ENCODE measurements at regions not wholly inside any gene's neighbourhood (a gene's known extent, or its start where the extent isn't known, plus 50 kb on each side); places are given as distances from the start of the nearest gene placed in this dataset.

DNA sequence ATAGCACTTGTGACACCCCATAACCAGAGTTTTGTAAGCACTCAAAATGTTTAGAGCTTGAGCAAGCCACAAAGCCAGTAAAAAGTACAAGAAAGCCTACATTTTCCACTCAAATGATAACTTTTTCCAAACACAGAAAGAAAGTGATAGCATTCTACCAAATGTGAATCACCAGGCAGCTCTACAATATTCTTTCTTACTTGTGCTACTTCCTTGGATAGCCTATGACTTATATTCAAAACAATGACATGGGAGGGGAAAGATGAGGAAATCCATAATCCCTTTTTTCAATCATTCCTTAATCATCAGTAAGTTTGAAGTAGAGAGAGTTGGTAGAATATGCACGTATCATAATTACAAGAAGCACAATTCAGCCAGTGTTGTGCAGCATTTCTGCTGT is 650.8 kb upstream of the PCDH9 start:
- no peaks in the 10 kb centered on the region for H3K9me3 ChIP-seq
- CTCF ChIA-PET: no interaction called here
- ATAC-seq (no peak), DNase-seq (ENCODE audit: low read depth in 1 of 2, low spot score in 1 of 2) (no peak), FAIRE-seq (no peak)
- no peaks in the 10 kb centered on the region for H3K4me1 ChIP-seq
- POLR2A ChIA-PET: no interaction called here
- 35% methylated on average over 1 of the region's 1 CpG for WGBS (ENCODE audit: missing lambda C conversion rate)
- TF ChIP-seq KDM1A (IDR thresholded peaks at IDR 0.05; ENCODE audit: low read depth) (no peak), EHMT2 (IDR thresholded peaks at IDR 0.05; ENCODE audit: low read depth) (no peak), CHD4 (IDR thresholded peaks at IDR 0.05; ENCODE audit: borderline replicate concordance) (no peak)
- H3K4me3 ChIP-seq: no peak overlapping the region
- H3K27ac ChIP-seq: no peak overlapping the region
- H3K4me2 ChIP-seq: no peak overlapping the region

DNA sequence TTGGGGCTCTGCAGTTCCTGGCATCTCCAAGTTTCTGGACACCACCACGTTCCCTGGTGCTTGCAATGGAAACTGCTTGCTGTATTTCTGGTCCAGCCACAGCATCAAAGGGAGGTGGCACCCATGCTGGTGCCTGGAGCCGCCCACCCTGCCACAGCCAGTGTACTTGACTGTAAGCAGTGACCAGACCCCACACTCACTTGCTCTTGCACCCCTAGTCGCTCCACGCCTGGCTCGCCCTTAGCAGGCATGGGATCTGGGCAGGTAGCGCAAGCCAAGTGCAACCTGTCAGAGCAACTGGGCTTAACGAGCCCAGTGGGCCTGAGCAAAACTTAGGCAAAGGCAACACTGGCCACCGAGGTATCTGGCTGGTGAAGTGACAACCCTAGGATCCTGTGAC is 648.2 kb upstream of the PCDH9 start:
- Histone ChIP-seq H3K4me1 (no peaks in the 10 kb centered on the region), H3K9me3 (no peaks in the 10 kb centered on the region), H3K4me3 (no peak overlapping the region), H3K27ac (no peak overlapping the region), H3K4me2 (no peak overlapping the region)
- ATAC-seq (no peak), FAIRE-seq (no peak), DNase-seq (ENCODE audit: low read depth in 1 of 2, low spot score in 1 of 2) (no peak)
- TF ChIP-seq, protein P1, sequence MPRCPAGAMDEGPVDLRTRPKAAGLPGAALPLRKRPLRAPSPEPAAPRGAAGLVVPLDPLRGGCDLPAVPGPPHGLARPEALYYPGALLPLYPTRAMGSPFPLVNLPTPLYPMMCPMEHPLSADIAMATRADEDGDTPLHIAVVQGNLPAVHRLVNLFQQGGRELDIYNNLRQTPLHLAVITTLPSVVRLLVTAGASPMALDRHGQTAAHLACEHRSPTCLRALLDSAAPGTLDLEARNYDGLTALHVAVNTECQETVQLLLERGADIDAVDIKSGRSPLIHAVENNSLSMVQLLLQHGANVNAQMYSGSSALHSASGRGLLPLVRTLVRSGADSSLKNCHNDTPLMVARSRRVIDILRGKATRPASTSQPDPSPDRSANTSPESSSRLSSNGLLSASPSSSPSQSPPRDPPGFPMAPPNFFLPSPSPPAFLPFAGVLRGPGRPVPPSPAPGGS (IDR thresholded peaks at IDR 0.05): no peak
- no peak for TF ChIP-seq NPAS2 (CRISPR knock-in tag; IDR thresholded peaks at IDR 0.05; ENCODE audit: borderline replicate concordance)
- TF ChIP-seq, protein P2, sequence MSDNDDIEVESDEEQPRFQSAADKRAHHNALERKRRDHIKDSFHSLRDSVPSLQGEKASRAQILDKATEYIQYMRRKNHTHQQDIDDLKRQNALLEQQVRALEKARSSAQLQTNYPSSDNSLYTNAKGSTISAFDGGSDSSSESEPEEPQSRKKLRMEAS (IDR thresholded peaks at IDR 0.05): no peak
- POLR2A ChIA-PET: no interaction called here
- CTCF ChIA-PET: no interaction called here
- 52% methylated on average over 5 of the region's 8 CpGs for WGBS (ENCODE audit: missing lambda C conversion rate)

DNA sequence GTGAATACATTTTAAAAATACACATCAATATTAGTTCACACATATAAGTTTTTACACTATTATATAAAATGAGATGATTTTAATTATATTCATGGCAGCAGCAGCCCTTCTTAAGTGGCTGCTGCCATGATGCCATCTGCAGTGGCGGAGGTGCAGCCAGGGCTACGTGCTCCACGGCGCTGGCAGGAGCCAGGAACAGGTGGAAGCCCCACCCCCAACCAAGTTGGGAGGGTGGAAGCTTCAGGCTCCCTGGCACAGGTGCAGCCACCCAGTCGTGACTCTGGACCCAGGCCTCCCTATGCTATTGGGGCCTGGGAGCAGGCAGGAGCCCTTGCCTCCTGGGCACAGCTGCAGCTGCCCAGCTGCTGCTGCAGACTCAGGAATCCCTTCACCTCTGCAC is 646.9 kb upstream of the PCDH9 start:
- H3K9me3 ChIP-seq: no peaks in the 10 kb centered on the region
- no peak for FAIRE-seq
- 51% methylated on average over 5 of the region's 5 CpGs for WGBS (ENCODE audit: missing lambda C conversion rate)
- ChIA-PET CTCF (interaction anchor here (1.0 kb wide), 1 partner anchor 13 kb away, joined by 3 read pairs; no protein-coding TSS in a partner anchor), POLR2A (no interaction called here)
- DNase-seq (ENCODE audit: low read depth in 1 of 2, low spot score in 1 of 2): no peak
- no peak overlapping the region for H3K4me2 ChIP-seq
- TF ChIP-seq HOXB5 (CRISPR knock-in tag; IDR thresholded peaks at IDR 0.05): no peak
- TF ChIP-seq ZSCAN20 (CRISPR knock-in tag; IDR thresholded peaks at IDR 0.05): no peak
- TF ChIP-seq EHMT2 (IDR thresholded peaks at IDR 0.05; ENCODE audit: low read depth): no peak
- TF ChIP-seq, protein P3, sequence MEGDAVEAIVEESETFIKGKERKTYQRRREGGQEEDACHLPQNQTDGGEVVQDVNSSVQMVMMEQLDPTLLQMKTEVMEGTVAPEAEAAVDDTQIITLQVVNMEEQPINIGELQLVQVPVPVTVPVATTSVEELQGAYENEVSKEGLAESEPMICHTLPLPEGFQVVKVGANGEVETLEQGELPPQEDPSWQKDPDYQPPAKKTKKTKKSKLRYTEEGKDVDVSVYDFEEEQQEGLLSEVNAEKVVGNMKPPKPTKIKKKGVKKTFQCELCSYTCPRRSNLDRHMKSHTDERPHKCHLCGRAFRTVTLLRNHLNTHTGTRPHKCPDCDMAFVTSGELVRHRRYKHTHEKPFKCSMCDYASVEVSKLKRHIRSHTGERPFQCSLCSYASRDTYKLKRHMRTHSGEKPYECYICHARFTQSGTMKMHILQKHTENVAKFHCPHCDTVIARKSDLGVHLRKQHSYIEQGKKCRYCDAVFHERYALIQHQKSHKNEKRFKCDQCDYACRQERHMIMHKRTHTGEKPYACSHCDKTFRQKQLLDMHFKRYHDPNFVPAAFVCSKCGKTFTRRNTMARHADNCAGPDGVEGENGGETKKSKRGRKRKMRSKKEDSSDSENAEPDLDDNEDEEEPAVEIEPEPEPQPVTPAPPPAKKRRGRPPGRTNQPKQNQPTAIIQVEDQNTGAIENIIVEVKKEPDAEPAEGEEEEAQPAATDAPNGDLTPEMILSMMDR (IDR thresholded peaks at IDR 0.05): no peak
- TF ChIP-seq KDM5A (IDR thresholded peaks at IDR 0.05): no peak
- no peak for TF ChIP-seq TP53 (CRISPR knock-in tag; IDR thresholded peaks at IDR 0.05)
- no peak for TF ChIP-seq HDAC2 (IDR thresholded peaks at IDR 0.05)
- no peak for TF ChIP-seq HOXA7 (CRISPR knock-in tag; IDR thresholded peaks at IDR 0.05)
- no peak for TF ChIP-seq MAZ (IDR thresholded peaks at IDR 0.05; ENCODE audit: borderline replicate concordance, low read depth, low read length)
- no peaks in the 10 kb centered on the region for H3K4me1 ChIP-seq
- no peak for ATAC-seq
- no peak overlapping the region for H3K27ac ChIP-seq
- no peak overlapping the region for H3K4me3 ChIP-seq

DNA sequence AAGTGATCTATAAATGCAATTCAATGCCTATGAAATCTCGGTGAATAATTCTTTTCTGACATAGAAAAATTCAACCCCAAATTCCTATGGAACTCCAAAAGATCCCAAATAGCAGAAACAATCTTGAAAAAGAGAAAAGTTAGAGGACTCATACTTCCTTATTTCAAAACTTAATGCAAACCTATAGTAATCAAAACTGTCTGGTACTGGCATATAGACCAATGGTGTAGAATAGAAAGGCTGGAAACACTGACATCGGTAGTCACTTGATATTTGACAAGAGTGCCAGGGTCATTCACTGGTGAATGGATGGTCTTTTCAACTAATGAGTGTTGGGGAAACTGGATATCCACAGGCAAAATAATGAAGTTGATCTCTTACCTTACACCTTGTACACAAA is 637.1 kb upstream of the PCDH9 start:
- no peak overlapping the region for H3K4me3 ChIP-seq
- ChIA-PET POLR2A (no interaction called here), CTCF (no interaction called here)
- no peak for TF ChIP-seq MYC (IDR thresholded peaks at IDR 0.05; ENCODE audit: borderline replicate concordance, low read length)
- no peak for TF ChIP-seq SREBF2 (IDR thresholded peaks at IDR 0.05)
- no peak for TF ChIP-seq EHMT2 (IDR thresholded peaks at IDR 0.05; ENCODE audit: low read depth)
- no peak for TF ChIP-seq JUN (IDR thresholded peaks at IDR 0.05)
- no peak for TF ChIP-seq PHF8 (IDR thresholded peaks at IDR 0.05; ENCODE audit: borderline replicate concordance, low read depth)
- TF ChIP-seq, protein P4, sequence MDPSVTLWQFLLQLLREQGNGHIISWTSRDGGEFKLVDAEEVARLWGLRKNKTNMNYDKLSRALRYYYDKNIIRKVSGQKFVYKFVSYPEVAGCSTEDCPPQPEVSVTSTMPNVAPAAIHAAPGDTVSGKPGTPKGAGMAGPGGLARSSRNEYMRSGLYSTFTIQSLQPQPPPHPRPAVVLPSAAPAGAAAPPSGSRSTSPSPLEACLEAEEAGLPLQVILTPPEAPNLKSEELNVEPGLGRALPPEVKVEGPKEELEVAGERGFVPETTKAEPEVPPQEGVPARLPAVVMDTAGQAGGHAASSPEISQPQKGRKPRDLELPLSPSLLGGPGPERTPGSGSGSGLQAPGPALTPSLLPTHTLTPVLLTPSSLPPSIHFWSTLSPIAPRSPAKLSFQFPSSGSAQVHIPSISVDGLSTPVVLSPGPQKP (IDR thresholded peaks at IDR 0.05; ENCODE audit: low read depth, low read length): no peak
- TF ChIP-seq NFE2L2 (conservative IDR thresholded peaks at IDR 0.05; ENCODE audit: low read length): no peak
- TF ChIP-seq MAFK (IDR thresholded peaks at IDR 0.05; ENCODE audit: partially characterized antibody): no peak
- no peak for TF ChIP-seq MAZ (IDR thresholded peaks at IDR 0.05; ENCODE audit: borderline replicate concordance, low read depth, low read length)
- ATAC-seq (no peak), FAIRE-seq (no peak), DNase-seq (ENCODE audit: low read depth in 1 of 2, low spot score in 1 of 2) (no peak)
- no peak overlapping the region for H3K27ac ChIP-seq
- no peaks in the 10 kb centered on the region for H3K9me3 ChIP-seq
- no peak overlapping the region for H3K4me2 ChIP-seq
- WGBS (ENCODE audit: missing lambda C conversion rate): 0% methylated on average over 2 of the region's 2 CpGs
- no peaks in the 10 kb centered on the region for H3K4me1 ChIP-seq
